MCF 10A (cell line): ENCODE measurements at regions not wholly inside any gene's neighbourhood (a gene's known extent, or its start where the extent isn't known, plus 50 kb on each side); places are given as distances from the start of the nearest gene placed in this dataset.

Experiments used
- BruUV-seq: library from RNA; stranded (reverse); fragments of 400-500 nt; replicated peaks from 2 replicates; lab custom pipeline; 2021; lab: Mats Ljungman, UMichigan
- CTCF ChIA-PET: fragments of 300-600 bp; sonication (Branson Sonifier 250); formaldehyde crosslinking; extraction: SDS; loops from one replicate; lab custom pipeline; 2021; ENCODE audit warnings: antibody characterized with exemption, inconsistent platforms; lab: Yijun Ruan, JAX
- POLR2A ChIA-PET: fragments of 300-600, 350-650 bp; sonication (Branson Sonifier 250); formaldehyde crosslinking; extraction: SDS; loops from one replicate; lab custom pipeline; 2020; ENCODE audit warnings: antibody characterized with exemption, inconsistent platforms; lab: Yijun Ruan, JAX
- DNase-seq: peaks from one replicate; pipeline ENCODE4 v3.0.0-alpha.2; 2018; ENCODE audit not compliant: unreplicated experiment
- H3K27ac Mint-ChIP-seq: one replicate; pipeline ENCODE4 v1.8.0; 2022; ENCODE audit warnings: mild to moderate bottlenecking, low read depth, mixed read lengths; ENCODE audit not compliant: unreplicated experiment
- H3K27me3 Mint-ChIP-seq: one replicate; pipeline ENCODE4 v1.8.0; 2022; ENCODE audit warnings: mixed read lengths; ENCODE audit not compliant: insufficient read depth, unreplicated experiment
- H3K36me3 Mint-ChIP-seq: one replicate; pipeline ENCODE4 v1.8.0; 2022; ENCODE audit warnings: mild to moderate bottlenecking, moderate library complexity, mixed read lengths; ENCODE audit not compliant: insufficient read depth, unreplicated experiment
- H3K4me1 Mint-ChIP-seq: one replicate; pipeline ENCODE4 v1.8.0; 2022; ENCODE audit warnings: mixed read lengths; ENCODE audit not compliant: insufficient read depth, unreplicated experiment
- H3K4me3 Mint-ChIP-seq: one replicate; pipeline ENCODE4 v1.8.0; 2022; ENCODE audit warnings: mild to moderate bottlenecking, moderate library complexity, mixed read lengths; ENCODE audit not compliant: unreplicated experiment
- H3K9me3 Mint-ChIP-seq: one replicate; pipeline ENCODE4 v1.8.0; 2022; ENCODE audit warnings: mixed read lengths; ENCODE audit not compliant: unreplicated experiment
- intact Hi-C: fragments of 100-400 bp; cut with micrococcal nuclease; formaldehyde crosslinking; loops from 2 replicates; pipeline ENCODE4 v1.14.1; 2022
- TF ChIP-seq, protein P1 (sequence below): fragments of 200-600 bp; IDR thresholded peaks from one replicate; pipeline ENCODE4 v1.8.0; 2022; ENCODE audit warnings: antibody characterized with exemption, mild to moderate bottlenecking; ENCODE audit not compliant: unreplicated experiment

DNA sequence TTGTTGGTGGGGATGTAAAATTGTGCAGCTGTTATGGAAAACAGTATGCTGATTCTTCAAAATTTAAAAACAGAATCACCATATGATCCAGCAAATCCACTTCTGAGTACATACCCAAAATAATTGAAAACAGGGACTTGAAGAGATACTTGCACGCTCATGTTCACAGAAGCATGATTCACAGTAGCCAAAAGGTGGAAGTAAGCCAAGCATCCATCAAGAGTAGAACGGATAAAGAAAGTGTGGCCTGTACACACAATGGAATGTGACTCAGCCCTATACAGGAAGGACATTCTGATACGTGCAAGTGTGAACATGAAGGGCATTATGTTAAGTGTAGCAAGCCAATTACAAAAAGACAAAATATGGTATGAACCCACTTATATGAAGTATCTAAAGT lies 696.7 kb upstream of the CELF2 start:
- Mint-ChIP-seq H3K27me3 (no peaks in the 10 kb centered on the region), H3K9me3 (no peaks in the 10 kb centered on the region), H3K27ac (no peak overlapping the region), H3K36me3 (no peaks in the 10 kb centered on the region), H3K4me1 (peaks cover 19% of the 10 kb centered on the region), H3K4me3 (no peak overlapping the region)
- DNase-seq = peak; percentile 92
- TF ChIP-seq, protein P1, sequence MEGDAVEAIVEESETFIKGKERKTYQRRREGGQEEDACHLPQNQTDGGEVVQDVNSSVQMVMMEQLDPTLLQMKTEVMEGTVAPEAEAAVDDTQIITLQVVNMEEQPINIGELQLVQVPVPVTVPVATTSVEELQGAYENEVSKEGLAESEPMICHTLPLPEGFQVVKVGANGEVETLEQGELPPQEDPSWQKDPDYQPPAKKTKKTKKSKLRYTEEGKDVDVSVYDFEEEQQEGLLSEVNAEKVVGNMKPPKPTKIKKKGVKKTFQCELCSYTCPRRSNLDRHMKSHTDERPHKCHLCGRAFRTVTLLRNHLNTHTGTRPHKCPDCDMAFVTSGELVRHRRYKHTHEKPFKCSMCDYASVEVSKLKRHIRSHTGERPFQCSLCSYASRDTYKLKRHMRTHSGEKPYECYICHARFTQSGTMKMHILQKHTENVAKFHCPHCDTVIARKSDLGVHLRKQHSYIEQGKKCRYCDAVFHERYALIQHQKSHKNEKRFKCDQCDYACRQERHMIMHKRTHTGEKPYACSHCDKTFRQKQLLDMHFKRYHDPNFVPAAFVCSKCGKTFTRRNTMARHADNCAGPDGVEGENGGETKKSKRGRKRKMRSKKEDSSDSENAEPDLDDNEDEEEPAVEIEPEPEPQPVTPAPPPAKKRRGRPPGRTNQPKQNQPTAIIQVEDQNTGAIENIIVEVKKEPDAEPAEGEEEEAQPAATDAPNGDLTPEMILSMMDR = no peak
- no TSS peak for BruUV-seq
- intact Hi-C loops = no loop called here
- ChIA-PET CTCF (no interaction called here), POLR2A (no interaction called here)

DNA sequence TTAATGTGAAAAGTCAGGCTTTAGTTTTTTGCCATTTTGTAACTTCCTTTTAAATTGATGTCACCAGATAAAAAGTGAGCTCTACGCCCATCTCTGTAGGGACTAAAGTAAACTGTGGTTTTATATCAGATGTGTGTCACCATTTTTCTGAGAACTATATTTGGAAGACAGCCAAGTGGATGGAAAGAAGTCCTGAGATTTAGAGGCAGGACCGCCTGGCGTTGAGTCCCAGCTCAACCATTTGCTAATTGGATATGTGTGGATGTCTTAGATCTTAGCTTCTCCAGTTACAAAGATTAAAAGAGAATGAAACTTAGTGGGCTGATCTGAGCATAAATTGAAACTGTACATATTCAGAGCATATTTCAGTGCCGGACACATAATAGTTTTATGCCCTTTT lies 691.6 kb upstream of the CELF2 start:
- POLR2A ChIA-PET = interaction anchor here (1.4 kb wide), 1 partner anchor 9 kb away, joined by 4 read pairs; no protein-coding TSS in a partner anchor
- H3K4me3 Mint-ChIP-seq = no peak overlapping the region
- CTCF ChIA-PET = interaction anchor here (0.5 kb wide), 1 partner anchor 55 kb away, joined by 3 read pairs; no protein-coding TSS in a partner anchor
- no peak for DNase-seq
- no peak overlapping the region for H3K27ac Mint-ChIP-seq
- TF ChIP-seq, protein P1 = no peak
- H3K9me3 Mint-ChIP-seq = no peaks in the 10 kb centered on the region
- H3K27me3 Mint-ChIP-seq = no peaks in the 10 kb centered on the region
- no peaks in the 10 kb centered on the region for H3K36me3 Mint-ChIP-seq
- intact Hi-C loops = no loop called here
- H3K4me1 Mint-ChIP-seq = peaks cover 23% of the 10 kb centered on the region
- BruUV-seq = no TSS peak

DNA sequence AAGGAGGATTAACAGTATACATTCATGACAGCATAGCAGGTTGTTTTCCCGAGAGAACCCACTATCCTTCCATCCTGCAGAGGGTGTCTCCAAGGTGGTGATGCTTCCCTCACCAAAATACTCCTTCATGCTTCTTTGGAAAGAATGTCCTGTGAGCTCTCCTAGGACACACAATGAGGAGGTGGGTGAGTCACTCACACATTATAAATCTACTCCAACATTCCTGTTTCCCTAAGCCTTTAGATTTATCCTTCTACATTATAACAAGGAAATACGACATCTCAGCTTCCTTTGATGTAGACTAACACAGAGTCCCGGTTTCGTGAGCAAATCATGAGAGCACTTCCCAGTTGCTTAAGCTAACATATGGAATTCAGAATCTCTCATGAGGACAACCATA lies 689.7 kb upstream of the CELF2 start:
- POLR2A ChIA-PET = interaction anchor here (0.6 kb wide), 1 partner anchor 67 kb away, joined by 3 read pairs; no protein-coding TSS in a partner anchor
- DNase-seq = no peak
- no TSS peak for BruUV-seq
- intact Hi-C loops = no loop called here
- Mint-ChIP-seq H3K9me3 (no peaks in the 10 kb centered on the region), H3K27ac (no peak overlapping the region), H3K4me3 (no peak overlapping the region), H3K27me3 (no peaks in the 10 kb centered on the region), H3K4me1 (peaks cover 25% of the 10 kb centered on the region), H3K36me3 (no peaks in the 10 kb centered on the region)
- TF ChIP-seq, protein P1 = no peak
- CTCF ChIA-PET = interaction anchor here (0.7 kb wide), 1 partner anchor 1213 kb away, joined by 3 read pairs; no protein-coding TSS in a partner anchor

DNA sequence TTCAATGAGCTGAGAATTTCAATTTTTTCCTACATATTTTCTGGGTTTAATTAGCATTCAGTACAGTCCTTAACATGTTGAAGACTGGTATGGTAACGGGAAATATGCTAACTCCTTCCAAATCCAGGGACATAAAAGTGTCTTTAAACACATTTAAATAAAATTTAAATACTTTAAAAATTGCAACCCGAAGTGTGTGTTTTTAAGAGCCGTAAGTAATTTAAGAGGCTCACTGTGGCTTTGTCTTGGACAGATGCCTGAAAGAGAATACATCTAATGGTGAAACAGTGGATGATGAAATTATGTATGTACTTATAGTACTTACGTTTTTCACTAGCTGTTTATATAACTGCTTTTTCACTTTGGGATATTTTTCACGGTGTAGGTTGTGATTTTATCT lies 687.3 kb upstream of the CELF2 start:
- TF ChIP-seq, protein P1 = no peak
- Mint-ChIP-seq H3K4me1 (peaks cover 33% of the 10 kb centered on the region), H3K27me3 (no peaks in the 10 kb centered on the region), H3K9me3 (no peaks in the 10 kb centered on the region), H3K36me3 (no peaks in the 10 kb centered on the region), H3K4me3 (no peak overlapping the region), H3K27ac (peak overlapping the region; percentile 61)
- intact Hi-C loops = no loop called here
- peak; percentile 80 for DNase-seq
- ChIA-PET CTCF (interaction anchor here (0.6 to 0.7 kb wide), 3 partner anchors 734 to 991 kb away, joined by 3 read pairs; no protein-coding TSS in a partner anchor), POLR2A (interaction anchor here (0.5 to 1.7 kb wide), 4 partner anchors 20 to 1537 kb away, joined by 3 to 5 read pairs (median 4); no protein-coding TSS in a partner anchor)
- BruUV-seq = no TSS peak
